ENCODE measurements at regions not wholly inside any gene's neighbourhood (a gene's known extent, or its start where the extent isn't known, plus 50 kb on each side); places are given as distances from the start of the nearest gene placed in this dataset.

GRCh38 chr2:88318071-88318955, 134.2 kb downstream of the FOXI3 start:
- Histone ChIP-seq H3K27ac (no peak overlapping the region), H3K4me1 (no peaks in the 10 kb centered on the region), H3K36me3 (no peaks in the 10 kb centered on the region), H3K9me3 (peaks cover 0 to 10% of the 10 kb centered on the region in 2 donors), H3K4me3 (no peak overlapping the region), H3K27me3 (no peaks in the 10 kb centered on the region)
- no peak for DNase-seq (ENCODE audit: low spot score in 2 of 2)
- no peak for TF ChIP-seq CTCF (IDR thresholded peaks at IDR 0.05)
- TF ChIP-seq POLR2AphosphoS5 (IDR thresholded peaks at IDR 0.05), result no peak
- TF ChIP-seq POLR2A (IDR thresholded peaks at IDR 0.05), result no peak
- intact Hi-C loops (cut with DNase I; ENCODE audit: low total_unique reads), result no loop called here

- Histone ChIP-seq H3K27ac (no peak overlapping the region), H3K4me1 (no peaks in the 10 kb centered on the region), H3K4me3 (no peak overlapping the region), H3K36me3 (no peaks in the 10 kb centered on the region), H3K9me3 (peaks cover 4 to 19% of the 10 kb centered on the region in 2 donors), H3K27me3 (no peaks in the 10 kb centered on the region)
- TF ChIP-seq POLR2AphosphoS5 (IDR thresholded peaks at IDR 0.05), result no peak
- TF ChIP-seq CTCF (IDR thresholded peaks at IDR 0.05), result no peak
- no peak for TF ChIP-seq POLR2A (IDR thresholded peaks at IDR 0.05)
- DNase-seq (ENCODE audit: low spot score in 2 of 2), result no peak
- intact Hi-C loops (cut with DNase I; ENCODE audit: low total_unique reads), result no loop called here
Observed at GRCh38 chr2:88310787-88311186, 140.6 kb downstream of the THNSL2 start.

GRCh38 chr2:88307817-88308216, 137.7 kb downstream of the THNSL2 start:
- H3K27me3 ChIP-seq, result no peaks in the 10 kb centered on the region
- TF ChIP-seq POLR2AphosphoS5 (IDR thresholded peaks at IDR 0.05), result no peak
- no peak for TF ChIP-seq POLR2A (IDR thresholded peaks at IDR 0.05)
- no peak for TF ChIP-seq CTCF (IDR thresholded peaks at IDR 0.05)
- no peak overlapping the region for H3K27ac ChIP-seq
- no peaks in the 10 kb centered on the region for H3K4me1 ChIP-seq
- H3K9me3 ChIP-seq, result peaks cover 4 to 9% of the 10 kb centered on the region in 2 donors
- H3K36me3 ChIP-seq, result no peaks in the 10 kb centered on the region
- intact Hi-C loops (cut with DNase I; ENCODE audit: low total_unique reads), result no loop called here
- H3K4me3 ChIP-seq, result no peak overlapping the region
- no peak for DNase-seq (ENCODE audit: low spot score in 2 of 2)

- intact Hi-C loops (cut with DNase I; ENCODE audit: low total_unique reads), result no loop called here
- peaks cover 0 to 12% of the 10 kb centered on the region in 2 donors for H3K9me3 ChIP-seq
- H3K27ac ChIP-seq, result no peak overlapping the region
- DNase-seq (ENCODE audit: low spot score in 2 of 2), result no peak
- no peaks in the 10 kb centered on the region for H3K4me1 ChIP-seq
- H3K36me3 ChIP-seq, result no peaks in the 10 kb centered on the region
- TF ChIP-seq CTCF (IDR thresholded peaks at IDR 0.05), result no peak
- no peak for TF ChIP-seq POLR2AphosphoS5 (IDR thresholded peaks at IDR 0.05)
- no peak for TF ChIP-seq POLR2A (IDR thresholded peaks at IDR 0.05)
- H3K27me3 ChIP-seq, result no peaks in the 10 kb centered on the region
- no peak overlapping the region for H3K4me3 ChIP-seq
Observed at GRCh38 chr2:88303865-88304264, 133.7 kb downstream of the THNSL2 start.

GRCh38 chr2:88296247-88296646, 126.1 kb downstream of the THNSL2 start:
- Histone ChIP-seq H3K36me3 (no peaks in the 10 kb centered on the region), H3K9me3 (peaks cover 0 to 14% of the 10 kb centered on the region in 2 donors), H3K4me1 (no peaks in the 10 kb centered on the region), H3K27me3 (no peaks in the 10 kb centered on the region), H3K27ac (no peak overlapping the region), H3K4me3 (no peak overlapping the region)
- TF ChIP-seq POLR2A (IDR thresholded peaks at IDR 0.05), result no peak
- no peak for TF ChIP-seq CTCF (IDR thresholded peaks at IDR 0.05)
- no peak for TF ChIP-seq POLR2AphosphoS5 (IDR thresholded peaks at IDR 0.05)
- intact Hi-C loops (cut with DNase I; ENCODE audit: low total_unique reads), result no loop called here
- DNase-seq (ENCODE audit: low spot score in 2 of 2), result no peak

Data from breast epithelium (tissue), 4 donors.